BLaER1 (cell line): ENCODE measurements at regions not wholly inside any gene's neighbourhood (a gene's known extent, or its start where the extent isn't known, plus 50 kb on each side); places are given as distances from the start of the nearest gene placed in this dataset.
A peak's percentile ranks its signal among the peaks of the same experiment; 100 is the strongest.

ENCODE experiments used
- H3K27ac ChIP-seq: shearing (Covaris generic); formaldehyde crosslinking; 2 replicates; pipeline ENCODE4 v1.8.1; 2022
- H3K27me3 ChIP-seq: shearing (Covaris generic); formaldehyde crosslinking; 2 replicates; pipeline ENCODE4 v1.8.1; 2022
- H3K36me3 ChIP-seq: shearing (Covaris generic); formaldehyde crosslinking; 2 replicates; pipeline ENCODE4 v1.8.1; 2022
- H3K4me1 ChIP-seq: shearing (Covaris generic); formaldehyde crosslinking; 2 replicates; pipeline ENCODE4 v1.8.1; 2022
- H3K4me2 ChIP-seq: shearing (Covaris generic); formaldehyde crosslinking; 2 replicates; pipeline ENCODE4 v1.8.1; 2022
- H3K4me3 ChIP-seq: shearing (Covaris generic); formaldehyde crosslinking; 2 replicates; pipeline ENCODE4 v1.8.1; 2022
- H3K9ac ChIP-seq: shearing (Covaris generic); formaldehyde crosslinking; 2 replicates; pipeline ENCODE4 v1.8.1; 2022
- H3K9me3 ChIP-seq: shearing (Covaris generic); formaldehyde crosslinking; 2 replicates; pipeline ENCODE4 v1.8.1; 2022
- H4K20me1 ChIP-seq: shearing (Covaris generic); formaldehyde crosslinking; 2 replicates; pipeline ENCODE4 v1.8.1; 2022
- Cebpa-rat ChIP-seq: shearing (Covaris generic); IDR thresholded peaks from 2 replicates; pipeline ENCODE4 v1.8.1; 2022

GRCh38 chr2:117718048-117718447, 96.4 kb upstream of the DDX18 start:
- no peak for TF ChIP-seq Cebpa-rat
- Histone ChIP-seq H3K4me1 (peaks cover 31% of the 10 kb centered on the region), H3K4me2 (peak overlapping the region; percentile 43), H4K20me1 (no peaks in the 10 kb centered on the region), H3K27ac (no peak overlapping the region), H3K9me3 (no peaks in the 10 kb centered on the region), H3K27me3 (no peaks in the 10 kb centered on the region), H3K4me3 (no peak overlapping the region), H3K9ac (no peak overlapping the region), H3K36me3 (no peaks in the 10 kb centered on the region)

GRCh38 chr2:117720765-117721164, 93.7 kb upstream of the DDX18 start:
- no peak overlapping the region for H3K9ac ChIP-seq
- H3K4me3 ChIP-seq: no peak overlapping the region
- H3K4me2 ChIP-seq: no peak overlapping the region
- no peaks in the 10 kb centered on the region for H4K20me1 ChIP-seq
- H3K4me1 ChIP-seq: peaks cover 26% of the 10 kb centered on the region
- H3K36me3 ChIP-seq: no peaks in the 10 kb centered on the region
- no peaks in the 10 kb centered on the region for H3K27me3 ChIP-seq
- TF ChIP-seq Cebpa-rat: no peak
- no peaks in the 10 kb centered on the region for H3K9me3 ChIP-seq
- H3K27ac ChIP-seq: no peak overlapping the region

GRCh38 chr2:117723483-117723882, 91.0 kb upstream of the DDX18 start:
- Histone ChIP-seq H3K27ac (no peak overlapping the region), H4K20me1 (no peaks in the 10 kb centered on the region), H3K9me3 (no peaks in the 10 kb centered on the region), H3K27me3 (no peaks in the 10 kb centered on the region), H3K9ac (no peak overlapping the region), H3K4me3 (no peak overlapping the region), H3K36me3 (no peaks in the 10 kb centered on the region), H3K4me2 (no peak overlapping the region), H3K4me1 (peaks cover 20% of the 10 kb centered on the region)
- no peak for TF ChIP-seq Cebpa-rat

GRCh38 chr2:117723888-117724434, 90.5 kb upstream of the DDX18 start:
- Histone ChIP-seq H3K4me3 (no peak overlapping the region), H3K9me3 (no peaks in the 10 kb centered on the region), H3K4me2 (no peak overlapping the region), H4K20me1 (no peaks in the 10 kb centered on the region), H3K27ac (no peak overlapping the region), H3K27me3 (no peaks in the 10 kb centered on the region), H3K9ac (no peak overlapping the region), H3K4me1 (peaks cover 15% of the 10 kb centered on the region), H3K36me3 (no peaks in the 10 kb centered on the region)
- no peak for TF ChIP-seq Cebpa-rat

GRCh38 chr2:117726747-117727146, 87.7 kb upstream of the DDX18 start:
- no peak overlapping the region for H3K9ac ChIP-seq
- peaks cover 8% of the 10 kb centered on the region; the same call in 1 of the 2 replicates for H3K4me1 ChIP-seq
- H3K27me3 ChIP-seq: no peaks in the 10 kb centered on the region
- no peaks in the 10 kb centered on the region for H3K36me3 ChIP-seq
- H3K9me3 ChIP-seq: no peaks in the 10 kb centered on the region
- no peak for TF ChIP-seq Cebpa-rat
- H3K4me2 ChIP-seq: no peak overlapping the region
- H4K20me1 ChIP-seq: no peaks in the 10 kb centered on the region
- H3K27ac ChIP-seq: no peak overlapping the region
- H3K4me3 ChIP-seq: no peak overlapping the region

- Histone ChIP-seq H3K4me3 (no peak overlapping the region), H3K27ac (no peak overlapping the region), H3K4me2 (no peak overlapping the region), H3K9me3 (no peaks in the 10 kb centered on the region), H3K9ac (no peak overlapping the region), H3K36me3 (no peaks in the 10 kb centered on the region), H3K4me1 (no peaks in the 10 kb centered on the region), H3K27me3 (no peaks in the 10 kb centered on the region), H4K20me1 (no peaks in the 10 kb centered on the region)
- TF ChIP-seq Cebpa-rat: no peak
These were observed 76.6 kb upstream of the DDX18 start for GRCh38 chr2:117737846-117738245.

GRCh38 chr2:117738991-117739839, 75.3 kb upstream of the DDX18 start:
- H3K4me1 ChIP-seq: no peaks in the 10 kb centered on the region
- no peak overlapping the region for H3K4me2 ChIP-seq
- no peak overlapping the region for H3K4me3 ChIP-seq
- H3K36me3 ChIP-seq: no peaks in the 10 kb centered on the region
- no peak for TF ChIP-seq Cebpa-rat
- no peaks in the 10 kb centered on the region for H4K20me1 ChIP-seq
- H3K9me3 ChIP-seq: no peaks in the 10 kb centered on the region
- no peak overlapping the region for H3K27ac ChIP-seq
- no peaks in the 10 kb centered on the region for H3K27me3 ChIP-seq
- no peak overlapping the region for H3K9ac ChIP-seq

GRCh38 chr2:117745537-117745936, 69.0 kb upstream of the DDX18 start:
- no peak overlapping the region for H3K9ac ChIP-seq
- no peak for TF ChIP-seq Cebpa-rat
- no peaks in the 10 kb centered on the region for H4K20me1 ChIP-seq
- no peaks in the 10 kb centered on the region for H3K9me3 ChIP-seq
- no peak overlapping the region for H3K27ac ChIP-seq
- H3K36me3 ChIP-seq: no peaks in the 10 kb centered on the region
- no peak overlapping the region for H3K4me2 ChIP-seq
- no peaks in the 10 kb centered on the region for H3K4me1 ChIP-seq
- H3K27me3 ChIP-seq: no peaks in the 10 kb centered on the region
- H3K4me3 ChIP-seq: no peak overlapping the region

GRCh38 chr2:117755768-117756167, 58.7 kb upstream of the DDX18 start:
- H3K4me2 ChIP-seq: no peak overlapping the region
- H3K9ac ChIP-seq: no peak overlapping the region
- no peak overlapping the region for H3K27ac ChIP-seq
- H3K4me3 ChIP-seq: no peak overlapping the region
- H3K36me3 ChIP-seq: no peaks in the 10 kb centered on the region
- no peak for TF ChIP-seq Cebpa-rat
- no peaks in the 10 kb centered on the region for H3K27me3 ChIP-seq
- no peaks in the 10 kb centered on the region for H3K9me3 ChIP-seq
- no peaks in the 10 kb centered on the region for H4K20me1 ChIP-seq
- H3K4me1 ChIP-seq: no peaks in the 10 kb centered on the region

- H3K27me3 ChIP-seq: no peaks in the 10 kb centered on the region
- no peak overlapping the region for H3K4me2 ChIP-seq
- H3K4me3 ChIP-seq: no peak overlapping the region
- H3K27ac ChIP-seq: no peak overlapping the region
- H3K9me3 ChIP-seq: no peaks in the 10 kb centered on the region
- H3K9ac ChIP-seq: no peak overlapping the region
- TF ChIP-seq Cebpa-rat: no peak
- no peaks in the 10 kb centered on the region for H4K20me1 ChIP-seq
- no peaks in the 10 kb centered on the region for H3K36me3 ChIP-seq
- H3K4me1 ChIP-seq: no peaks in the 10 kb centered on the region
These were observed 53.6 kb upstream of the DDX18 start for GRCh38 chr2:117760916-117761315.
